HepG2 (cell line): ENCODE measurements at regions not wholly inside any gene's neighbourhood (a gene's known extent, or its start where the extent isn't known, plus 50 kb on each side); places are given as distances from the start of the nearest gene placed in this dataset.
A peak's percentile ranks its signal among the peaks of the same experiment; 100 is the strongest.

Experiments used
- CBX5 ChIP-seq: sonication (generic); formaldehyde crosslinking; IDR thresholded peaks from 2 replicates; pipeline ENCODE4 v1.4.0; 2020; ENCODE audit warnings: missing genetic modification reagents, borderline replicate concordance
- HNF4A ChIP-seq: sonication (generic); formaldehyde crosslinking; IDR thresholded peaks from 2 replicates; pipeline ENCODE4 v1.4.0; 2020; ENCODE audit warnings: missing genetic modification reagents
- JARID2 ChIP-seq: sonication (generic); formaldehyde crosslinking; IDR thresholded peaks from 2 replicates; pipeline ENCODE4 v1.8.1; 2023; ENCODE audit warnings: missing genetic modification reagents, inconsistent platforms; ENCODE audit not compliant: insufficient replicate concordance
- MBD4 ChIP-seq: IDR thresholded peaks from 2 replicates; pipeline ENCODE4 v1.6.1; 2012; ENCODE audit warnings: low read length, inconsistent platforms, borderline replicate concordance
- PRPF4 ChIP-seq: fragments of 200-400 bp; formaldehyde crosslinking; IDR thresholded peaks from 2 replicates; pipeline ENCODE4 v1.6.1; 2016; ENCODE audit warnings: low read length, low read depth; ENCODE audit not compliant: poor library complexity, severe bottlenecking
- SNAPC2 ChIP-seq: sonication (generic); formaldehyde crosslinking; IDR thresholded peaks from 2 replicates; pipeline ENCODE4 v1.8.1; 2022; ENCODE audit warnings: mild to moderate bottlenecking, missing genetic modification reagents
- TOE1 ChIP-seq: sonication (generic); formaldehyde crosslinking; IDR thresholded peaks from 2 replicates; pipeline ENCODE4 v1.4.0; 2020; ENCODE audit warnings: mild to moderate bottlenecking, missing genetic modification reagents
- XRCC5 ChIP-seq: fragments of 200-400 bp; formaldehyde crosslinking; optimal IDR thresholded peaks from 2 replicates; pipeline ENCODE3; 2017; ENCODE audit warnings: mild to moderate bottlenecking, low read length
- ZNF282 ChIP-seq: fragments of 450-650 bp; IDR thresholded peaks from 2 replicates; pipeline ENCODE4 v1.6.1; 2018; ENCODE audit not compliant: partially characterized antibody
- ZNF331 ChIP-seq: sonication (generic); formaldehyde crosslinking; IDR thresholded peaks from 2 replicates; pipeline ENCODE4 v1.4.0; 2020; ENCODE audit warnings: missing genetic modification reagents
- ZNF33A ChIP-seq: sonication (generic); formaldehyde crosslinking; IDR thresholded peaks from 2 replicates; pipeline ENCODE4 v1.5.1; 2020; ENCODE audit warnings: missing genetic modification reagents, mild to moderate bottlenecking, moderate library complexity, borderline replicate concordance
- ZNF33B ChIP-seq: sonication (generic); formaldehyde crosslinking; IDR thresholded peaks from 2 replicates; pipeline ENCODE4 v1.5.1; 2020; ENCODE audit warnings: mild to moderate bottlenecking, missing genetic modification reagents
- ZNF441 ChIP-seq: sonication (generic); formaldehyde crosslinking; IDR thresholded peaks from 2 replicates; pipeline ENCODE4 v1.7.0; 2021; ENCODE audit warnings: missing genetic modification reagents, borderline replicate concordance
- ZNF547 ChIP-seq: sonication (generic); formaldehyde crosslinking; IDR thresholded peaks from 2 replicates; pipeline ENCODE4 v1.5.1; 2020; ENCODE audit warnings: mild to moderate bottlenecking, missing genetic modification reagents
- ZNF562 ChIP-seq: sonication (generic); formaldehyde crosslinking; IDR thresholded peaks from 2 replicates; pipeline ENCODE4 v1.8.0; 2022; ENCODE audit warnings: missing genetic modification reagents, borderline replicate concordance
- ZNF776 ChIP-seq: sonication (generic); formaldehyde crosslinking; IDR thresholded peaks from 2 replicates; pipeline ENCODE4 v1.4.0; 2020; ENCODE audit warnings: mild to moderate bottlenecking, missing genetic modification reagents
- TF ChIP-seq, protein P1 (sequence below): sonication (generic); formaldehyde crosslinking; IDR thresholded peaks from 2 replicates; pipeline ENCODE4 v1.4.0; 2020; ENCODE audit warnings: missing genetic modification reagents
- TF ChIP-seq, protein P2 (sequence below): sonication (generic); formaldehyde crosslinking; IDR thresholded peaks from 2 replicates; pipeline ENCODE4 v1.5.0; 2020; ENCODE audit warnings: missing genetic modification reagents
- TF ChIP-seq, protein P3 (sequence below): sonication (generic); formaldehyde crosslinking; IDR thresholded peaks from 2 replicates; pipeline ENCODE4 v1.4.0; 2020; ENCODE audit warnings: missing genetic modification reagents
- TF ChIP-seq, protein P4 (sequence below): sonication (generic); formaldehyde crosslinking; IDR thresholded peaks from 2 replicates; pipeline ENCODE4 v1.4.0; 2020; ENCODE audit warnings: missing genetic modification reagents

DNA sequence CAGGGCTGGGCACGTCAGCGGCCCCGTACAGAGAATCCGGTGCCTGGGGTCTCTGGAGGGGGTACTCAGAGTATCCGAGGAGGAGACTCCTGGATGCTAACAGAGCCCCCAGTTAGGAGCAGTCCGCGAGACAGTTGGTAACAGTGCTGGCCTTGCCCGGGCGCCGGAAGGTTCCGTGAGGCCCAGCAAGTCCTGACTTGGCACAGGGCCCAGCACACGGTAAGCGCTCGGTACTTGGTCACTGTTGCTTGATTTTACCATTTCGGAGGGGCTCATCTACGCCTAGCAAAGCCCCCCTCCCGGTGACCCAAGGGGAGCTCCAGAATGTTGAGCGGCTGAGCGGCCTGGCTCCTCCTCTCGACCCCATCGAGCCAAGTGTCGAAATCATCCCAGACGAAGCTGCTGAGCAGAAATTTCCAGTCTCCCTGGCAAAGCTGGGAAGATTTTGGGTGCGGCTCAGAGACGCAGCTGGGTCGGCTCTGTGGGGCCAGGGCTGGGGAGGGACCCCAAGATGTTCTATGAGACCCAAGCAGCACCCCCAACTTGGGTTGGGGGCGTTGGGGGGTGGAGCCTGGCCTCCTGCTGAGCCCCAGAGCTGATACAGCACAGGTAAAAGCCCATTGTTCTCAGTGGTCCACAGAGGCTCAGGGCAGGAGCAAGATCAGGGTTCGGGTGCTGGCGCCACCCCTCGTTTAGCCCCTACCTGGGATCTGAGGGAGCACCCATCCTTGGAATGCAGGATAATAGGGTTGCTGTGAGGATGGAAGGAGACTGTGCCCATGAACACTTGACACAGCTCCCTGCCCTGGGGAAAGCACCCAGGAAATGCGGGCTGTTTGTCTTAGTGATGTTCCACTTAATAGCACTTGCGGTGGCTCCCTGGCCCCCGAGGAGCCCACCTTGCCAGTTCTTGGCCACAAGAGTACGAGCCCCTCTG lies 137.2 kb downstream of the C9orf50 start (continued):
- no peak for TF ChIP-seq MBD4
- TF ChIP-seq ZNF33A (CRISPR knock-in tag) = no peak
- no peak for TF ChIP-seq CBX5 (CRISPR knock-in tag)
- TF ChIP-seq PRPF4 = no peak
- TF ChIP-seq XRCC5 = peak; percentile 5
- no peak for TF ChIP-seq ZNF441 (CRISPR knock-in tag)
- TF ChIP-seq, protein P1, sequence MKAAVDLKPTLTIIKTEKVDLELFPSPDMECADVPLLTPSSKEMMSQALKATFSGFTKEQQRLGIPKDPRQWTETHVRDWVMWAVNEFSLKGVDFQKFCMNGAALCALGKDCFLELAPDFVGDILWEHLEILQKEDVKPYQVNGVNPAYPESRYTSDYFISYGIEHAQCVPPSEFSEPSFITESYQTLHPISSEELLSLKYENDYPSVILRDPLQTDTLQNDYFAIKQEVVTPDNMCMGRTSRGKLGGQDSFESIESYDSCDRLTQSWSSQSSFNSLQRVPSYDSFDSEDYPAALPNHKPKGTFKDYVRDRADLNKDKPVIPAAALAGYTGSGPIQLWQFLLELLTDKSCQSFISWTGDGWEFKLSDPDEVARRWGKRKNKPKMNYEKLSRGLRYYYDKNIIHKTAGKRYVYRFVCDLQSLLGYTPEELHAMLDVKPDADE (CRISPR knock-in tag) = no peak
- TF ChIP-seq ZNF331 (CRISPR knock-in tag) = no peak
- no peak for TF ChIP-seq TOE1 (CRISPR knock-in tag)
- TF ChIP-seq, protein P2, sequence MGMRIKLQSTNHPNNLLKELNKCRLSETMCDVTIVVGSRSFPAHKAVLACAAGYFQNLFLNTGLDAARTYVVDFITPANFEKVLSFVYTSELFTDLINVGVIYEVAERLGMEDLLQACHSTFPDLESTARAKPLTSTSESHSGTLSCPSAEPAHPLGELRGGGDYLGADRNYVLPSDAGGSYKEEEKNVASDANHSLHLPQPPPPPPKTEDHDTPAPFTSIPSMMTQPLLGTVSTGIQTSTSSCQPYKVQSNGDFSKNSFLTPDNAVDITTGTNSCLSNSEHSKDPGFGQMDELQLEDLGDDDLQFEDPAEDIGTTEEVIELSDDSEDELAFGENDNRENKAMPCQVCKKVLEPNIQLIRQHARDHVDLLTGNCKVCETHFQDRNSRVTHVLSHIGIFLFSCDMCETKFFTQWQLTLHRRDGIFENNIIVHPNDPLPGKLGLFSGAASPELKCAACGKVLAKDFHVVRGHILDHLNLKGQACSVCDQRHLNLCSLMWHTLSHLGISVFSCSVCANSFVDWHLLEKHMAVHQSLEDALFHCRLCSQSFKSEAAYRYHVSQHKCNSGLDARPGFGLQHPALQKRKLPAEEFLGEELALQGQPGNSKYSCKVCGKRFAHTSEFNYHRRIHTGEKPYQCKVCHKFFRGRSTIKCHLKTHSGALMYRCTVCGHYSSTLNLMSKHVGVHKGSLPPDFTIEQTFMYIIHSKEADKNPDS (CRISPR knock-in tag) = no peak
- TF ChIP-seq JARID2 = no peak
- TF ChIP-seq, protein P3, sequence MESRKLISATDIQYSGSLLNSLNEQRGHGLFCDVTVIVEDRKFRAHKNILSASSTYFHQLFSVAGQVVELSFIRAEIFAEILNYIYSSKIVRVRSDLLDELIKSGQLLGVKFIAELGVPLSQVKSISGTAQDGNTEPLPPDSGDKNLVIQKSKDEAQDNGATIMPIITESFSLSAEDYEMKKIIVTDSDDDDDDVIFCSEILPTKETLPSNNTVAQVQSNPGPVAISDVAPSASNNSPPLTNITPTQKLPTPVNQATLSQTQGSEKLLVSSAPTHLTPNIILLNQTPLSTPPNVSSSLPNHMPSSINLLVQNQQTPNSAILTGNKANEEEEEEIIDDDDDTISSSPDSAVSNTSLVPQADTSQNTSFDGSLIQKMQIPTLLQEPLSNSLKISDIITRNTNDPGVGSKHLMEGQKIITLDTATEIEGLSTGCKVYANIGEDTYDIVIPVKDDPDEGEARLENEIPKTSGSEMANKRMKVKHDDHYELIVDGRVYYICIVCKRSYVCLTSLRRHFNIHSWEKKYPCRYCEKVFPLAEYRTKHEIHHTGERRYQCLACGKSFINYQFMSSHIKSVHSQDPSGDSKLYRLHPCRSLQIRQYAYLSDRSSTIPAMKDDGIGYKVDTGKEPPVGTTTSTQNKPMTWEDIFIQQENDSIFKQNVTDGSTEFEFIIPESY (CRISPR knock-in tag) = peak; percentile 76
- no peak for TF ChIP-seq ZNF33B (CRISPR knock-in tag)
- no peak for TF ChIP-seq ZNF282
- TF ChIP-seq SNAPC2 (CRISPR knock-in tag) = no peak
- TF ChIP-seq ZNF562 (CRISPR knock-in tag) = no peak
- TF ChIP-seq ZNF547 (CRISPR knock-in tag) = no peak
- TF ChIP-seq ZNF776 (CRISPR knock-in tag) = no peak
- TF ChIP-seq HNF4A (CRISPR knock-in tag) = no peak
- TF ChIP-seq, protein P4, sequence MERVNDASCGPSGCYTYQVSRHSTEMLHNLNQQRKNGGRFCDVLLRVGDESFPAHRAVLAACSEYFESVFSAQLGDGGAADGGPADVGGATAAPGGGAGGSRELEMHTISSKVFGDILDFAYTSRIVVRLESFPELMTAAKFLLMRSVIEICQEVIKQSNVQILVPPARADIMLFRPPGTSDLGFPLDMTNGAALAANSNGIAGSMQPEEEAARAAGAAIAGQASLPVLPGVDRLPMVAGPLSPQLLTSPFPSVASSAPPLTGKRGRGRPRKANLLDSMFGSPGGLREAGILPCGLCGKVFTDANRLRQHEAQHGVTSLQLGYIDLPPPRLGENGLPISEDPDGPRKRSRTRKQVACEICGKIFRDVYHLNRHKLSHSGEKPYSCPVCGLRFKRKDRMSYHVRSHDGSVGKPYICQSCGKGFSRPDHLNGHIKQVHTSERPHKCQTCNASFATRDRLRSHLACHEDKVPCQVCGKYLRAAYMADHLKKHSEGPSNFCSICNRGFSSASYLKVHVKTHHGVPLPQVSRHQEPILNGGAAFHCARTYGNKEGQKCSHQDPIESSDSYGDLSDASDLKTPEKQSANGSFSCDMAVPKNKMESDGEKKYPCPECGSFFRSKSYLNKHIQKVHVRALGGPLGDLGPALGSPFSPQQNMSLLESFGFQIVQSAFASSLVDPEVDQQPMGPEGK (CRISPR knock-in tag) = no peak
